A549 (cell line): ENCODE measurements at regions not wholly inside any gene's neighbourhood (a gene's known extent, or its start where the extent isn't known, plus 50 kb on each side); places are given as distances from the start of the nearest gene placed in this dataset.
A peak's percentile ranks its signal among the peaks of the same experiment; 100 is the strongest.

Source experiments
- ATAC-seq, 2 experiments: fragments of 200-7000 bp in 1 of 2; fragments of >200 bp in 1 of 2; cut with Nextera tagmentation in 1 of 2; cut with Tn5 transposase in 1 of 2; 3 replicates each; pipeline versions ENCODE4 v1.8.0 to v1.9.1; 2018 to 2020; ENCODE audit warnings: mild to moderate bottlenecking in 1 of 2, moderate library complexity in 1 of 2
- CTCF ChIA-PET: fragments of 300-600 bp; sonication (Branson Sonifier 250); formaldehyde crosslinking; extraction: SDS; loops from one replicate; lab custom pipeline; 2021; ENCODE audit warnings: antibody characterized with exemption, inconsistent platforms; lab: Yijun Ruan, JAX
- POLR2A ChIA-PET: fragments of 350-600 bp; formaldehyde crosslinking; extraction: SDS; loops from one replicate; lab custom pipeline; 2021; ENCODE audit warnings: antibody characterized with exemption, inconsistent platforms; lab: Yijun Ruan, JAX
- DNase-seq, 2 experiments: peaks; one replicate each; pipeline versions ENCODE4 v3.0.0 to v3.0.0-alpha.2; 2011 to 2016; ENCODE audit warnings: low read depth in 1 of 2, low spot score in 1 of 2
- FAIRE-seq: peaks from 2 replicates; lab custom pipeline; 2011; peaks lifted over from hg19 to GRCh38; lab: Jason Lieb, UNC
- H3K27ac ChIP-seq, 2 experiments: fragments of >200 bp; sonication (Bioruptor Twin); formaldehyde crosslinking; 3 replicates each; pipeline ENCODE4 v1.5.1; 2016 to 2017
- H3K4me1 ChIP-seq: fragments of >200 bp; sonication (Bioruptor Twin); formaldehyde crosslinking; 3 replicates; pipeline ENCODE4 v1.6.1; 2016
- H3K4me2 ChIP-seq: fragments of >200 bp; sonication (Bioruptor Twin); formaldehyde crosslinking; 3 replicates; pipeline ENCODE4 v1.6.1; 2016
- H3K4me3 ChIP-seq: fragments of >200 bp; sonication (Bioruptor Twin); formaldehyde crosslinking; 3 replicates; pipeline ENCODE4 v1.5.1; 2016
- H3K9me3 ChIP-seq: fragments of >200 bp; sonication (Bioruptor Twin); formaldehyde crosslinking; 3 replicates; pipeline ENCODE4 v1.6.1; 2016
- BCL3 ChIP-seq: fragments of >200 bp; sonication (Bioruptor Twin); formaldehyde crosslinking; IDR thresholded peaks from 3 replicates; pipeline ENCODE4 v1.6.1; 2016
- CBX2 ChIP-seq: fragments of 200-600 bp; sonication (generic); IDR thresholded peaks from 2 replicates; pipeline ENCODE4 v1.6.1; 2016; ENCODE audit warnings: low read depth, mild to moderate bottlenecking, borderline replicate concordance
- CBX8 ChIP-seq: fragments of 200-600 bp; sonication (generic); IDR thresholded peaks from 2 replicates; pipeline ENCODE4 v1.6.1; 2016
- CHD2 ChIP-seq: fragments of 150-350 bp; IDR thresholded peaks from 2 replicates; pipeline ENCODE4 v1.6.1; 2014; ENCODE audit warnings: low read length; ENCODE audit not compliant: partially characterized antibody
- CHD4 ChIP-seq: fragments of 200-600 bp; sonication (generic); IDR thresholded peaks from 2 replicates; pipeline ENCODE4 v1.6.1; 2016; ENCODE audit warnings: antibody characterized with exemption, mild to moderate bottlenecking, borderline replicate concordance
- E2F6 ChIP-seq: IDR thresholded peaks from 2 replicates; pipeline ENCODE4 v1.6.1; 2012; ENCODE audit warnings: low read depth, borderline replicate concordance
- FOSB ChIP-seq: fragments of 250-450 bp; sonication (Bioruptor Pico); IDR thresholded peaks from 2 replicates; pipeline ENCODE4 v1.5.0; 2020; ENCODE audit warnings: mild to moderate bottlenecking, moderate library complexity
- FOSL2 ChIP-seq, 2 experiments: fragments of 450-650 bp in 1 of 2; fragments of >200 bp in 1 of 2; sonication (Bioruptor Twin) in 1 of 2; formaldehyde crosslinking; IDR thresholded peaks; 2 replicates each; pipeline versions ENCODE4 v1.5.0 to v1.6.1; 2016 to 2020; ENCODE audit warnings: mild to moderate bottlenecking in 1 of 2, moderate library complexity in 1 of 2
- JUN ChIP-seq, 2 experiments: fragments of >200 bp; sonication (Bioruptor Twin); formaldehyde crosslinking; IDR thresholded peaks; 2 replicates in 1 of 2; 3 replicates in 1 of 2; pipeline ENCODE4 v1.6.1; 2016 to 2017
- JUNB ChIP-seq: fragments of >200 bp; sonication (Bioruptor Twin); formaldehyde crosslinking; IDR thresholded peaks from 2 replicates; pipeline ENCODE4 v1.6.1; 2016
- MAFK ChIP-seq: fragments of 450-650 bp; IDR thresholded peaks from 2 replicates; pipeline ENCODE4 v1.6.1; 2014; ENCODE audit not compliant: partially characterized antibody
- MYC ChIP-seq: IDR thresholded peaks from 2 replicates; pipeline ENCODE4 v1.6.1; 2012; ENCODE audit warnings: mild to moderate bottlenecking, inconsistent platforms, low read length, improper control_type of control experiment, borderline replicate concordance
- NPAS2 ChIP-seq: fragments of 250-450 bp; sonication (Bioruptor Pico); IDR thresholded peaks from 2 replicates; pipeline ENCODE4 v1.8.0; 2022; ENCODE audit warnings: mild to moderate bottlenecking, moderate library complexity, borderline replicate concordance
- NR3C1 ChIP-seq: fragments of >200 bp; sonication (Bioruptor Twin); formaldehyde crosslinking; IDR thresholded peaks from 3 replicates; pipeline ENCODE4 v1.6.1; 2017
- RAD21 ChIP-seq, 2 experiments: fragments of >200 bp in 1 of 2; sonication (Bioruptor Twin) in 1 of 2; formaldehyde crosslinking in 1 of 2; IDR thresholded peaks in 1 of 2; conservative IDR thresholded peaks in 1 of 2; 2 replicates in 1 of 2; 3 replicates in 1 of 2; pipeline ENCODE4 v1.6.1; 2012 to 2018; ENCODE audit warnings: inconsistent platforms in 1 of 2
- RCOR1 ChIP-seq: fragments of 150-350 bp; IDR thresholded peaks from 2 replicates; pipeline ENCODE4 v1.6.1; 2014; ENCODE audit warnings: antibody characterized with exemption, low read length, low read depth
- SREBF2 ChIP-seq: fragments of 450-650 bp; IDR thresholded peaks from 2 replicates; pipeline ENCODE4 v1.6.1; 2014; ENCODE audit warnings: mild to moderate bottlenecking, moderate library complexity
- TP53 ChIP-seq: fragments of 250-450 bp; sonication (Bioruptor Pico); IDR thresholded peaks from 2 replicates; pipeline ENCODE4 v1.5.0; 2021; ENCODE audit warnings: mild to moderate bottlenecking, moderate library complexity
- ZC3H11A ChIP-seq: fragments of 450-650 bp; IDR thresholded peaks from 2 replicates; pipeline ENCODE4 v1.6.1; 2014; ENCODE audit warnings: antibody characterized with exemption, mild to moderate bottlenecking
- WGBS: methylation state at CpG from one replicate; pipeline ENCODE4 v1.1.6; 2017; ENCODE audit errors: missing lambda C conversion rate; 5-methylcytosine and 5-hydroxymethylcytosine counted together

GRCh38 chr14:100994756-100995330, 91.3 kb upstream of the RTL1 start:
- peak overlapping the region in 1 of 2 experiments; percentile 45; a peak in 1 of 6 replicates for H3K27ac ChIP-seq
- H3K4me3 ChIP-seq: no peak overlapping the region
- WGBS: 68% methylated on average over 3 of the region's 3 CpGs
- ATAC-seq: peak in 1 of 2 experiments; percentile 24; a peak in 1 of 6 replicates
- no peak for FAIRE-seq
- DNase-seq: peak in 1 of 2 experiments; percentile 29
- TF ChIP-seq FOSL2 (IDR thresholded peaks at IDR 0.05): no peak
- TF ChIP-seq FOSL2 (CRISPR knock-in tag; IDR thresholded peaks at IDR 0.05): peak; percentile 55; the same call in 1 of the 2 replicates
- TF ChIP-seq BCL3: no peak
- TF ChIP-seq, all 56 proteins: peak for 1
- POLR2A ChIA-PET: interaction anchor here (0.7 kb wide), 1 partner anchor 151 kb away, joined by 3 read pairs; no protein-coding TSS in a partner anchor
- CTCF ChIA-PET: interaction anchor here (0.8 kb wide), 1 partner anchor 633 kb away, joined by 4 read pairs; no protein-coding TSS in a partner anchor
- Histone ChIP-seq H3K4me1 (peaks cover 24% of the 10 kb centered on the region), H3K4me2 (no peak overlapping the region), H3K9me3 (0 out of 3 replicates have a peak, but pooled peaks cover 2% of the 10 kb centered on the region)

GRCh38 chr14:101000711-101001250, 97.3 kb upstream of the RTL1 start:
- DNase-seq: no peak
- no peak overlapping the region for H3K27ac ChIP-seq
- peak; percentile 18 for FAIRE-seq
- WGBS: 41% methylated on average over 4 of the region's 4 CpGs
- ATAC-seq: no peak
- CTCF ChIA-PET: interaction anchor here (1.1 kb wide), 2 partner anchors 16 to 234 kb away, joined by 3 read pairs; no protein-coding TSS in a partner anchor
- no peaks in the 10 kb centered on the region for H3K9me3 ChIP-seq
- TF ChIP-seq CBX2 (no peak), JUN (IDR thresholded peaks at IDR 0.05) (no peak), TP53 (CRISPR knock-in tag) (no peak), RCOR1 (no peak), SREBF2 (no peak), NR3C1 (no peak), NPAS2 (no peak), CHD2 (no peak), MAFK (no peak)
- H3K4me2 ChIP-seq: no peak overlapping the region
- H3K4me1 ChIP-seq: no peaks in the 10 kb centered on the region
- POLR2A ChIA-PET: no interaction called here
- no peak overlapping the region for H3K4me3 ChIP-seq

- CTCF ChIA-PET: interaction anchor here (0.6 to 1.1 kb wide), 4 partner anchors 17 to 234 kb away, joined by 3 read pairs; no protein-coding TSS in a partner anchor
- no peak overlapping the region for H3K27ac ChIP-seq
Observed at GRCh38 chr14:101001311-101002069, 98.0 kb upstream of the RTL1 start.

GRCh38 chr14:101002738-101003137, 99.2 kb upstream of the RTL1 start:
- DNase-seq (no peak), FAIRE-seq (no peak), ATAC-seq (no peak)
- Histone ChIP-seq H3K27ac (no peak overlapping the region), H3K4me1 (no peaks in the 10 kb centered on the region), H3K4me3 (no peak overlapping the region), H3K4me2 (no peak overlapping the region), H3K9me3 (no peaks in the 10 kb centered on the region)
- POLR2A ChIA-PET: no interaction called here
- no peak for TF ChIP-seq FOSB (CRISPR knock-in tag)
- TF ChIP-seq JUNB: no peak
- no peak for TF ChIP-seq CBX8
- TF ChIP-seq MYC: no peak
- TF ChIP-seq ZC3H11A: no peak
- no peak for TF ChIP-seq E2F6
- no peak for TF ChIP-seq RAD21 (conservative IDR thresholded peaks at IDR 0.05 in 1 of 2, IDR thresholded peaks at IDR 0.05 in 1 of 2)
- no peak for TF ChIP-seq JUN (IDR thresholded peaks at IDR 0.05)
- CTCF ChIA-PET: interaction anchor here (1.0 kb wide), 1 partner anchor 100 kb away, joined by 3 read pairs; no protein-coding TSS in a partner anchor
- 75% methylated on average over 7 of the region's 7 CpGs for WGBS

More at GRCh38 chr14:101001311-101002069, 98.0 kb upstream of the RTL1 start:
- Histone ChIP-seq H3K4me2 (no peak overlapping the region), H3K4me1 (no peaks in the 10 kb centered on the region), H3K4me3 (no peak overlapping the region), H3K9me3 (no peaks in the 10 kb centered on the region)
- POLR2A ChIA-PET: no interaction called here
- WGBS: 71% methylated on average over 12 of the region's 12 CpGs
- ATAC-seq (no peak), DNase-seq (no peak), FAIRE-seq (no peak)
- TF ChIP-seq CHD4 (no peak), FOSL2 (IDR thresholded peaks at IDR 0.05) (no peak), FOSL2 (CRISPR knock-in tag; IDR thresholded peaks at IDR 0.05) (0 out of 2 replicates have a peak, but pooled peaks have one; percentile 21)
